ENCODE measurements at regions not wholly inside any gene's neighbourhood (a gene's known extent, or its start where the extent isn't known, plus 50 kb on each side); places are given as distances from the start of the nearest gene placed in this dataset.

- DNase-seq (ENCODE audit: low read depth in 2 of 2): no peak
These were observed 608.1 kb downstream of the SQOR start for GRCh38 chr15:46242935-46243334.

- DNase-seq (ENCODE audit: low read depth in 2 of 2): no peak
These were observed 617.1 kb downstream of the SQOR start for GRCh38 chr15:46251903-46252302.

- DNase-seq (ENCODE audit: low read depth in 2 of 2): no peak
These were observed 623.2 kb downstream of the SQOR start for GRCh38 chr15:46258056-46258455.

- no peak for DNase-seq (ENCODE audit: low read depth in 2 of 2)
These were observed 626.1 kb downstream of the SQOR start for GRCh38 chr15:46260937-46261336.

- no peak for DNase-seq (ENCODE audit: low read depth in 2 of 2)
These were observed 631.0 kb downstream of the SQOR start for GRCh38 chr15:46265664-46266347.

GRCh38 chr15:46266661-46267060 lies 631.8 kb downstream of the SQOR start:
- no peak for DNase-seq (ENCODE audit: low read depth in 2 of 2)

- DNase-seq (ENCODE audit: low read depth in 2 of 2): no peak
These were observed 635.8 kb downstream of the SQOR start for GRCh38 chr15:46270481-46271147.

GRCh38 chr15:46275701-46276100 lies 640.9 kb downstream of the SQOR start:
- no peak for DNase-seq (ENCODE audit: low read depth in 2 of 2)

- DNase-seq (ENCODE audit: low read depth in 2 of 2): no peak
These were observed 642.6 kb downstream of the SQOR start for GRCh38 chr15:46277451-46277850.

- DNase-seq (ENCODE audit: low read depth in 2 of 2): no peak
These were observed 643.2 kb downstream of the SQOR start for GRCh38 chr15:46278062-46278461.

- no peak for DNase-seq (ENCODE audit: low read depth in 2 of 2)
These were observed 643.8 kb downstream of the SQOR start for GRCh38 chr15:46278486-46279090.

- no peak for DNase-seq (ENCODE audit: low read depth in 2 of 2)
These were observed 646.1 kb downstream of the SQOR start for GRCh38 chr15:46280762-46281542.

- DNase-seq (ENCODE audit: low read depth in 2 of 2): no peak
These were observed 658.7 kb downstream of the SQOR start for GRCh38 chr15:46293550-46293949.

- DNase-seq (ENCODE audit: low read depth in 2 of 2): no peak
These were observed 661.2 kb downstream of the SQOR start for GRCh38 chr15:46296002-46296401.

GRCh38 chr15:46296797-46297196 lies 662.0 kb downstream of the SQOR start:
- DNase-seq (ENCODE audit: low read depth in 2 of 2): no peak

- DNase-seq (ENCODE audit: low read depth in 2 of 2): no peak
These were observed 662.9 kb downstream of the SQOR start for GRCh38 chr15:46297766-46298165.

GRCh38 chr15:46300716-46301115 lies 665.9 kb downstream of the SQOR start:
- DNase-seq (ENCODE audit: low read depth in 2 of 2): no peak

- DNase-seq (ENCODE audit: low read depth in 2 of 2): no peak
These were observed 666.5 kb downstream of the SQOR start for GRCh38 chr15:46301291-46301690.

GRCh38 chr15:46301826-46302225 lies 667.0 kb downstream of the SQOR start:
- no peak for DNase-seq (ENCODE audit: low read depth in 2 of 2)

GRCh38 chr15:46304321-46304720 lies 669.5 kb downstream of the SQOR start:
- DNase-seq (ENCODE audit: low read depth in 2 of 2): no peak

- no peak for DNase-seq (ENCODE audit: low read depth in 2 of 2)
These were observed 672.9 kb downstream of the SQOR start for GRCh38 chr15:46307746-46308145.

- no peak for DNase-seq (ENCODE audit: low read depth in 2 of 2)
These were observed 675.1 kb downstream of the SQOR start for GRCh38 chr15:46309914-46310313.
